RWPE1 (cell line): ENCODE measurements at regions not wholly inside any gene's neighbourhood (a gene's known extent, or its start where the extent isn't known, plus 50 kb on each side); places are given as distances from the start of the nearest gene placed in this dataset.
"Not testable (repeated sequence)": the region's sequence is repeated elsewhere in the genome, so short reads cannot be mapped to it uniquely, and the experiment has no call there.

Experiments used
- CTCF ChIA-PET: fragments of 350-600 bp; sonication (Branson Sonifier 250); formaldehyde crosslinking; extraction: SDS; loops from one replicate; lab custom pipeline; 2021; lab: Yijun Ruan, JAX
- POLR2A ChIA-PET: fragments of 400-600 bp; formaldehyde crosslinking; extraction: SDS; loops from one replicate; lab custom pipeline; 2020; ENCODE audit warnings: antibody characterized with exemption; ENCODE audit not compliant: low non-redundant PET; lab: Yijun Ruan, JAX
- DNase-seq: peaks from one replicate; pipeline ENCODE4 v3.0.0; 2012; ENCODE audit warnings: low spot score
- H3K27ac ChIP-seq: fragments of 450-650 bp; 2 replicates; pipeline ENCODE4 v1.5.1; 2017
- TF ChIP-seq, protein P1 (sequence below): fragments of 450-650 bp; conservative IDR thresholded peaks from 2 replicates; pipeline ENCODE4 v1.5.1; 2017; ENCODE audit warnings: low read depth, mild to moderate bottlenecking

DNA sequence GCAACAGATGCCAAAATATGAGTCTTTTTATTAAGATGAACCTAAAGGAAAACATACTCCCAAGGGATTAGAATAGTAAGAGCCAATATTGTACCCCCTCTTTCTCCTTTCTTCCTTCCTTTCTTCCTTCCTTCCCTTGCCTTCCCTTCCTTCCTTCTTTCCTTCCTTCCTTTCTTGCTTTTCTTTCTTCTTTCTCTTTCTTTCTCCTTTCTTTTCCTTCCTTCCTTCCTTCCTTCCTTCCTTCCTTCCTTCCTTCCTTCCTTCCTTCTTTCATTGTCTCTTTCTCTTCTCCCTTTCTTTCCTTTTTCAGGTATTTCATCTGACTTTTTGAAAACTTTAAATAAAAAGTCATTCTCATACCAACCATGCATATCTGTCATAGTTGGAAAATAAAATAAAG lies 892.5 kb downstream of the LRFN5 start:
- no peak overlapping the region for H3K27ac ChIP-seq
- ChIA-PET CTCF (no interaction called here), POLR2A (no interaction called here)
- DNase-seq, result no peak
- TF ChIP-seq, protein P1, sequence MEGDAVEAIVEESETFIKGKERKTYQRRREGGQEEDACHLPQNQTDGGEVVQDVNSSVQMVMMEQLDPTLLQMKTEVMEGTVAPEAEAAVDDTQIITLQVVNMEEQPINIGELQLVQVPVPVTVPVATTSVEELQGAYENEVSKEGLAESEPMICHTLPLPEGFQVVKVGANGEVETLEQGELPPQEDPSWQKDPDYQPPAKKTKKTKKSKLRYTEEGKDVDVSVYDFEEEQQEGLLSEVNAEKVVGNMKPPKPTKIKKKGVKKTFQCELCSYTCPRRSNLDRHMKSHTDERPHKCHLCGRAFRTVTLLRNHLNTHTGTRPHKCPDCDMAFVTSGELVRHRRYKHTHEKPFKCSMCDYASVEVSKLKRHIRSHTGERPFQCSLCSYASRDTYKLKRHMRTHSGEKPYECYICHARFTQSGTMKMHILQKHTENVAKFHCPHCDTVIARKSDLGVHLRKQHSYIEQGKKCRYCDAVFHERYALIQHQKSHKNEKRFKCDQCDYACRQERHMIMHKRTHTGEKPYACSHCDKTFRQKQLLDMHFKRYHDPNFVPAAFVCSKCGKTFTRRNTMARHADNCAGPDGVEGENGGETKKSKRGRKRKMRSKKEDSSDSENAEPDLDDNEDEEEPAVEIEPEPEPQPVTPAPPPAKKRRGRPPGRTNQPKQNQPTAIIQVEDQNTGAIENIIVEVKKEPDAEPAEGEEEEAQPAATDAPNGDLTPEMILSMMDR, result no peak

DNA sequence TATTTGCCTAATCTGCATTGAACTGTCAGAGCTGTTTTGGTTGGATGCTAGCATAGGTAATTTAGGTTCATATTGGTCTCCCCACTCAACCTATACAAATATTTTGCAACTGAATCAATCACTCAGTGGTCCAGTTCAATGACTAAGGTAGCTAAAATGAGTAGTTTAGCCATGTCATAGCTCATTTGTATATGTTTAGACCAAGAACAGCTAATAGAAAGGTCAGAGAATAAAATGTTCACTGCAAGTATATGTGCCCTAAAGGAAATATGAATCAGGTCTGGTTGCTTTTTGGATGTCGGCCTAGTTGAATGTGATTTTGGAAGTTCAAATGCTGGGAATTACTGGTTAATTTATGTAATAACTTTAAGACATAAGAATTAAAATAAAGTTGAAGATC lies 883.9 kb downstream of the LRFN5 start:
- TF ChIP-seq, protein P1, result no peak
- no peak overlapping the region for H3K27ac ChIP-seq
- DNase-seq, result no peak
- POLR2A ChIA-PET, result no interaction called here
- CTCF ChIA-PET, result no interaction called here

DNA sequence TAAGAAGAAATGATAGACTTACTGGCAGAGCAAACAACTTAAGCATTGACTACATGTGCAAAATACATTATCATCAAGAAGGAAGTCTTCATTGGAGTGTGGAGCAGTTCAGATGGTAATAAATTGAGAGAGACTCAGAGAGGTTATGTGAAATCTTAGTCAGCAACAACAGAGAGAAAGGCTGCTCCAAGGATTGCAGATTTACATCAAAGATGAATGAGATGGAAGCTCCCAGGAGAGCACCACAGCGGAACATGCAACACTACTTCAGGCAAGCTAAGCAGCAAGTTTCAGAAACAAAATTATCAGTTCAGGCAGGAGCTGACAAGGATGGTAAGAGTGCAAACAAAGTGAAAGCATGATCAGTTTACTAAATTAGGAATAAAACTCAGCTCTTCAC lies 882.3 kb downstream of the LRFN5 start:
- H3K27ac ChIP-seq, result no peak overlapping the region
- TF ChIP-seq, protein P1, result no peak
- ChIA-PET CTCF (no interaction called here), POLR2A (no interaction called here)
- no peak for DNase-seq

DNA sequence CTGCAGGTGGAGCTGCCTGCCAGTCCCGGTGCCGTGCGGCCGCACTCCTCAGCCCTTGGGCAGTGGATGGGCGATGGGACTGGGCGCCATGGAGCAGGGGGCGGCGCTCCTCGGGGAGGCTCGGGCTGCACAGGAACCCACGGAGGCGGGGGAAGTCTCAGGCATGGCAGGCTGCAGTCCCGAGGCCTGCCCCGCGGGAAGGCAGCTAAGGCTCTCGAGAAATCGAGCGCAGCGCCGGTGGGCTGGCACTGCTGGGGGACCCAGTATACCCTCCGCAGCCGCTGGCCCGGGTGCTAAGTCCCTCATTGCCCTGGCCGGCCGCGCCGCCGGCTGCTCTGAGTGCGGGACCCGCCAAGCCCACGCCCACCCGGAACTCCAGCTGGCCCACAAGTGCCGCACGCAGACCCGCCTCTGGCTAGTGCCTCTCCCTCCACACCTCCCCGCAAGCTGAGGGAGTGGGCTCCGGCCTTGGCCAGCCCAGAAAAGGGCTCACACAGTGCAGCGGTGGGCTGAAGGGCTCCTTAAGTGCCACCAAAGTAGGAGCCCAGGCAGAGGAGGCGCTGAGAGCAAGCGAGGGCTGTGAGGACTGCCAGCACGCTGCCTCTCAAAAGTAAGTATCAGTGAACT lies 875.8 kb downstream of the LRFN5 start:
- POLR2A ChIA-PET, H3K27ac ChIP-seq, DNase-seq: not testable (repeated sequence)
- CTCF ChIA-PET, result interaction anchor here (0.6 kb wide), 1 partner anchor 507 kb away, joined by 4 read pairs; no protein-coding TSS in a partner anchor

DNA sequence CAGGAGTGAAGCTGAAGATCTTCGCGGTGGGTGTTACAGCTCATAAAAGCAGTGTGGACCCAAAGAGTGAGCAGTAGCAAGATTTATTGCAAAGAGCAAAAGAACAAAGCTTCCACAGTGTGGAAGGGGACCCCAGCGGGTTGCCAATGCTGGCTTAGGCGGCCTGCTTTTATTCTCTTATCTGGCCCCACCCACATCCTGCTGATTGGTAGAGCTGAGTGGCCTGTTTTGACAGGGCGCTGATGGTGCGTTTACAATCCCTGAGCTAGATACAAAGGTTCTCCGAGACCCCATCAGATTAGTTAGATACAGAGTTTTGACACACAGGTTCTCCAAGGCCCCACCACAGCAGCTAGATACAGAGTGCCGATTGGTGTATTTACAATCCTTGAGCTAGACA lies 875.0 kb downstream of the LRFN5 start:
- POLR2A ChIA-PET, H3K27ac ChIP-seq, DNase-seq: not testable (repeated sequence)
- CTCF ChIA-PET, result interaction anchor here (0.6 kb wide), 1 partner anchor 507 kb away, joined by 4 read pairs; no protein-coding TSS in a partner anchor

DNA sequence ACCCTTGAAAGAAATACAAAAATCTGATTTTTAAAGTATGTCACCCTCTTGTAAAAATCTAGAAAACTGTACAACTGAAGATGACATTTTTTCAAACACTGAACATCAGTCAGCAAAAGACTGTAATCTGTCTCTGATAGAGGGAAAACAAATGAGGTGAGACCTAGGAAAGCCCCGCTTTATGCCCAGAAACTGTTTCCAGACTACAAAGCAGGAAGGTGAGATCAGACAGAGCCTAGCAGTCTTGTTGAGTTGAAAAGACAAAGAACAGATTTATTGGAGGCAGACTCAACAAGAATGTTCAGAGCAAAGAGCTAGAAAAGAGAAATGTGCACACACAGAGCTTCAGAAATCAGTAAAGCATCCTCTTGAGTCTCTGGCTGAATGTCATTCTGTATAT lies 873.6 kb downstream of the LRFN5 start:
- TF ChIP-seq, protein P1, result no peak
- ChIA-PET POLR2A (no interaction called here), CTCF (interaction anchor here (1.2 kb wide), 1 partner anchor 12 kb away, joined by 3 read pairs; no protein-coding TSS in a partner anchor)
- no peak for DNase-seq
- no peak overlapping the region for H3K27ac ChIP-seq

DNA sequence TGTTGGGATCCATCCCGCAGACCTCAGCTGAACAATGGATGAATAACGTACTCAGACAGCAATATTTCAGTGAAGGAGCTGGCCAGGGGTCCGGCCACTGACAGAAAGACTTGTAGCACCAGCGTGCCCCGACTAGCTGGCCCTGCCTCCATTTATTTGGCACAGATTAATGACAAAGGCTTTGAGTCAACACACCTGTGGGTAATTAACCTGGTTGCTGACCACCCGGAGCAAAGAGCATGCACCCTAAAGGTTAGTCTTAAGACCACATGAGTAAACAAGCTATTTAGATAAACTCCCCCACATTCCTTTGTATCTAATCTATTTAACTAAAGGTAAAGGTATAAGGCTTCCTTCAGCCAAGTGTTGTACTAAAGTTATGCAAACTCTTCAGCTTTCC lies 868.6 kb downstream of the LRFN5 start:
- POLR2A ChIA-PET, result no interaction called here
- CTCF ChIA-PET, result no interaction called here
- no peak overlapping the region for H3K27ac ChIP-seq
- TF ChIP-seq, protein P1, result no peak
- no peak for DNase-seq

DNA sequence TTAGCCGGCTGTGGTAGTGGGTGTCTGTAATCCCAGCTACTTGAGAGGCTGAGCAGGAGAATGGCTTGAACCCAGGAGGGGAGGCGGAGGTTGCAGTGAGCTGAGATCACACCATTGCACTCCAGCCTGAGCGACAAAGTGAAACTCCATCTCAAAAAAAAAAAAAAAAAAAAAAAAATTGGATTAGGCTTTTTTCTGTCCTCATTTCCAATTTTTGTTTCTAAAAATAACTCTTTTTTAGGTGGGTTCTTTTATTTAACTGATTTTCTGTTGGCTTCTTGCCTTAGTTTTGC lies 863.7 kb downstream of the LRFN5 start:
- DNase-seq, result no peak
- ChIA-PET CTCF (no interaction called here), POLR2A (no interaction called here)
- H3K27ac ChIP-seq, result no peak overlapping the region
- TF ChIP-seq, protein P1, result no peak
